ENCODE measurements at regions not wholly inside any gene's neighbourhood (a gene's known extent, or its start where the extent isn't known, plus 50 kb on each side); places are given as distances from the start of the nearest gene placed in this dataset.
"Not testable (repeated sequence)": the region's sequence is repeated elsewhere in the genome, so short reads cannot be mapped to it uniquely, and the experiment has no call there.

- DNase-seq, result no peak
Measured at GRCh38 chr1:182166750-182167149, 105.2 kb upstream of the ZNF648 start.

DNA sequence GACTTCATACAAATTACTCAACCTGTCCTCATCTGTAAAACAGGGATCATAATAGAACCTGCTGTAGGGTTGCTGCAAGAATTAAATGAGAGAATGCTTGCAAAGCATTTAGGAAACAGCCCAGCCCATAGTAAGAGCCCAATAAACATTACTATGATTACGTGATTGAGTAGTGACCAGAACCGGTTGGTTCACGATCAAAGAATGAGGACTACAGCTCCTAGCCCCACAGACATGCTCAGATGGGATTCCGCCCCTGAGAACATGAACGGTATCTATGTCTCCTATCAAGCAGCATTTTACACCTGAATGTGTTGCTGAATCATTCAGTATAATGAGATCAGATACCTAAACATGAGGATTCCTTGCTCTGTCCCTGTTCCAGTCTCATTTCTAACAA, 104.8 kb upstream of the ZNF648 start:
- no peak for DNase-seq

- peak in 9 of 56 donors; percentile 12 to 56 (median 29) for DNase-seq
Measured at GRCh38 chr1:182164273-182164672, 102.8 kb upstream of the ZNF648 start.

- DNase-seq, result peak in 46 of 56 donors; percentile 10 to 80 (median 54)
Measured at GRCh38 chr1:182163821-182164223, 102.3 kb upstream of the ZNF648 start.

- no peak for DNase-seq
Measured at GRCh38 chr1:182159443-182159842, 97.9 kb upstream of the ZNF648 start.

- DNase-seq, result no peak
Measured at GRCh38 chr1:182157187-182157586, 95.7 kb upstream of the ZNF648 start.

DNA sequence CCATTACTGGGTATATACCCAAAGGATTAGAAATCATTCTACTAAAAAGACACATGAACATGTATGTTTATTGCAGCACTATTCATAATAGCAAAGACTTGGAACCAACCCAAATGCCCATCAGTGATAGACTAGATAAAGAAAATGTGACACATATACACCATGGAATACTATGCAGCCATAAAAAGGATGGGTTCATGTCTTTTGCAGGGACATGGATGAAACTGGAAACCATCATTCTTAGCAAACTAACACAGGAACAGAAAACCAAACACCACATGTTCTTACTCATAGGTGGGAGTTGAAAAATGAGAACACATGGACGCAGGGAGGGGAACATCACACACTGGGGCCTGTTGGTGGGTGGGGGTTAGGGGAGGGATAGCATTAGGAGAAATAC, 92.9 kb upstream of the ZNF648 start:
- not testable (repeated sequence) for DNase-seq

DNA sequence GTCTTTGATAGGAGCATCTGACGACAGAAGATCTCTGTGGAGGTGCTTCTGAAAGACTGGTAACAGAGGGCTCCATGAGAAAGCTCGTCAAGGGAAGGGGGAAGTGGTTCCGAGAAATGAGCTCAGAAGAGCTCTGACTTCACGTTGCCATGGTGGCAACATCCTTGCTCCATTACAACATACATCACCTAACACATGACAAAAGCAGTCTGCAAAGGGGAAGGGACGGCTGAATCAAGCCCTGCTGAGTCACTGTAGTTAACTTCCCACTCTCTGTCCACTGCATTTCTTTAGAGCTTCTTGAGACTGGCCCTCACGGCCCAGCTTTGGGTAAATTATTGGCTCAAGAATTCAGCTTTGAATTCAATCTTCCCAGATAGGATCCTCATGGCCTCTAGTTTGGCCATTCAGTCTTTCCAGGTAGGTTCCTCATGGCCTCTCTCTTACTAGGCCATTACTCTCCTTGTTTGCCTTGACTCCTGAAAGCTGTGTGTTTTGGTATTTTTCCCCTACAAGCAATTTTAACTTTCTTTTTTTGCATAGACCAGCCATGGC, 88.0 kb upstream of the ZNF648 start:
- DNase-seq, result peak in 12 of 56 donors; percentile 8 to 63 (median 33)

DNA sequence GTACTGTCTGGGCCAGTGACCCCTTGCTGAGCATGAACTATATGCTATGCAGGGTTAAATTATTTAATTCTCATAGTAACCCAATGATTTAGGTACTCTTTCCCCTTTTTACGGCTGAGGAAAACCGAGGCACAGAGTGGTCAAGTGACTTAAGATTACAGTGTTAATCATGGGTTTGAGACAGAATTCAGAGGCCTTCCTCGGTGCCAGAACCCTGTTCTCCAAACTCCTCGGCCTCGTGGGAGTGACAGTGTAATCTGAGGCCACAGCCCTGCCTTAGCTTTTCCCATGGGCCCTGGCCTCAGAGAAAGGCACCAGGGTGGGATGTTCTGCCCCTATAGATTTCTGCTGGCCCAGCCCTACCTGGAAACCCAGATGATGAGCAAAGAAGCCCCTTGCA, 86.4 kb upstream of the ZNF648 start:
- DNase-seq, result no peak

- DNase-seq, result peak in 2 of 56 donors; percentile 2 to 32
Measured at GRCh38 chr1:182147136-182147820, 85.8 kb upstream of the ZNF648 start.

DNA sequence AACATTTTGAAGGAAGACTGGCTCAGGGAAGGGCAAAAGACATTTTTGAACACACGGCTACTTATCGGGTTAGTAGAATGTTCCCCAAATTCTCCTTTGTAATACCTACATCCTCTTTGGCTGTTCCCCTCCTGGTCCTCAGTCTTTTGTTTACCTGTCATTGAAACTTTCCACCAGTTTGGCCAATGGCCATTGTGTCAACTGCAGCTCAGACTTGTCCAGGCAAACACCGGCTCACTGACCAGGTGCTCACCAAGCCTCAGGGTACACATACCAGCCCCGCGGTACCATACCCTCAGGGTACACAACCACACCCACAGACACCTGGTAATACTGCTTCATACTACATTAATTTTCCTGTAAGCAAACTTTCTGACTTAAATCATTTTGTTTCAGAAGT, 84.8 kb upstream of the ZNF648 start:
- no peak for DNase-seq

GRCh38 chr1:182145441-182145840, 83.9 kb upstream of the ZNF648 start:
- DNase-seq, result no peak

GRCh38 chr1:182144646-182145030, 83.1 kb upstream of the ZNF648 start:
- no peak for DNase-seq

DNA sequence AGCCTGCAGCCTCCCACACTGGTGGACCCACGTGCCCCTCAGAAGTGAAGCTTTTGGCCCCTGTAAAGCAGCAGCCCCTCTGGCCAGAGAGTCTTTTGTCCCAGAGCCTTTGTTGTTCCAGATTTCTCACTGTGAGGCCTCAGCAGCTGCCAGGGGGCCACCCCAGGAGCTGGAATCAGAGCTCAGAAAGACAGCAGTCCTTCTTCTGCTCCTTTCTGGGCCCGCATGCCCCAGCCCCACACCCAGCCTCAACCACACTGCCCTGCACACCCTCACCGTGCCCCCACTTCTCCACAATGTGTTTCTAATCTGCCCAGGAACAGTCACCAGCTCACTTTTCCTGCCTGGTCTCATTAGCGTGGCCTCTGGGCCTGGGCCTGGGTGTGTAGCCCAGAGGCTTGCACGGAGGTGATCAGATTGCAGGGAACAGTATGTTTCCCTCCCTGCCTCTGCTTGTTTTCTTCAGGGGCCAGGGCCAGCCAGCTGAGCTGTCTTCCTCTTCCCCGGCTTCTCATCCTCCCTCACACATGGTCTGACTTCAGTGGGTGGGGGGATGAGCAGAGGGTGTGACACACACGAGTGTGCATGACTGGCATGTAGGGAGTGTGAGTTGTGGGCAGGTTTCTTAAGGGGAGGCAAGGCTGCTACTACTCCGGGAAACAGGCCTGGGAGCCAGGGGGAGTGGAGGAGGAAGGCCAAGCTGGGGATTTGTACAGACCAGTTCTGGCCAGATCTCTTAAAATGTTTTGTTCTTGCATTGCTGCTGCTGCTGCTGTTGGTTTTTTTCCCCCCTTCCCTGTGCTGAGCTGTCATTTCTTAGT, 82.5 kb upstream of the ZNF648 start:
- DNase-seq, result peak in 51 of 56 donors; percentile 16 to 80 (median 53)

DNA sequence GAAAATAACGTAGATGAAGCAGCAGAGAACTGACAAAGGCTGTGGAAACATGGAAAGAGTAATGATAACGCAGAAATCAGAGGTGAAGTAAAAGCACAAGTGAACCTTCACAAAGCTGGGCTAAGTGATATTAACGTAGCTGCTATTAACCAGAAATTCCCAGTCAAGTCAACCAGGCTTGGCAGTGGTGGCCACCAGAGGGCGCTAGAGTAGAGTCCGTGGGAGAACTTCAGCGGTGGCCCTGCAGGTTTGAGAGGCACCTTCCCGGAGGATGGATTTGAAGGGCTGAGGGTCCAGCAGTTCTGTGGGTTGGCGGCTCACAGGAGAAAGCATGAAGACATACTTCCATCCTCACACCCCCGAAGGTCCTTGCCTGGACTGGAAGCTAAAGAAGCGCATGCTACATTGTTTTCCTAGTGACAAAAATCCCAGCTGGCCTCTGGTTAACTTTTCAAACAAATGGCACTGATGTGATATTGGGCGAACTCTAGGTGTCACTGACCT, 81.7 kb upstream of the ZNF648 start:
- peak; percentile 25 to 96 (median 80) for DNase-seq

GRCh38 chr1:182142621-182143020, 81.1 kb upstream of the ZNF648 start:
- DNase-seq, result no peak

DNA sequence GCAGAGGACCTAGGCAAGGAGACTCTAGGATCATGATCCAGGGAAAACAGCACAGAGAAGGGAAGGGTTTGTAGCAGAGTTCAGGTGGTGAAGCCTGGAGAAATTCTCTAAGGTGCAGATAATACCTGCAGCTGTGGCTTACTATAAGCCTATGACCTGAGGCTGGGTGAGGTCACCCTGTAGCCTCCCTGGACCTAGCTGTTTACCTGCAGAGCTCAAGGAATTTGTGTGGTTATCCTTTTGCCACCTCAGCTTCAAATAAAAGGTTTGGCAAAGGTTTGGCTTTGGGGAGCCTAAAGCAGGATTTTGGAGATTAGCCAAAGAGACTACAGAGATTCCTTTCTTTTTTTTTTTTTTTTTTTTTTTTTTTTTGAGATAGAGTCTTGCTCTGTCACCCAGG, 79.5 kb upstream of the ZNF648 start:
- DNase-seq, result no peak

GRCh38 chr1:182139496-182139895, 78.0 kb upstream of the ZNF648 start:
- DNase-seq, result no peak

- no peak for DNase-seq
Measured at GRCh38 chr1:182137546-182137945, 76.0 kb upstream of the ZNF648 start.

GRCh38 chr1:182135946-182136345, 74.4 kb upstream of the ZNF648 start:
- no peak for DNase-seq

DNA sequence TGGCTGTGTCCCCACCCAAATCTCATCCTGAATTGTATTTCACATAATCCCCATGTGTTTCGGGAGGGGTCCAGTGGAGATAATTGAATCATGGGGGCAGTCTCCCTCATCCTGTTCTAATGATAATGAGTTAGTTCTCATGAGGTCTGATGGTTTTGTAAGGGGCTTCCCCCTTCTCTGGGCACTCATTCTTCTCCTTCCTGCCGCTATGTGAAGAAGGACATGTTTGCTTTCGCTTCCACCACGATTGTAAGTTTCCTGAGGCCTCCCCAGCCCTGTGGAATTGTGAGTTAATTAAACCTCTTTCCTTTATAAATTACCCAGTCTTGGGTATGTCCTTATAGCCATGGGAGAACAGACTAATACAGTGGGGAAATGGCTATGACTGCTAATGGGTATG, 72.7 kb upstream of the ZNF648 start:
- DNase-seq, result no peak

GRCh38 chr1:182133181-182133580, 71.7 kb upstream of the ZNF648 start:
- no peak for DNase-seq

All from amygdala (tissue), 56 donors.